ENCODE measurements at regions not wholly inside any gene's neighbourhood (a gene's known extent, or its start where the extent isn't known, plus 50 kb on each side); places are given as distances from the start of the nearest gene placed in this dataset.

DNA sequence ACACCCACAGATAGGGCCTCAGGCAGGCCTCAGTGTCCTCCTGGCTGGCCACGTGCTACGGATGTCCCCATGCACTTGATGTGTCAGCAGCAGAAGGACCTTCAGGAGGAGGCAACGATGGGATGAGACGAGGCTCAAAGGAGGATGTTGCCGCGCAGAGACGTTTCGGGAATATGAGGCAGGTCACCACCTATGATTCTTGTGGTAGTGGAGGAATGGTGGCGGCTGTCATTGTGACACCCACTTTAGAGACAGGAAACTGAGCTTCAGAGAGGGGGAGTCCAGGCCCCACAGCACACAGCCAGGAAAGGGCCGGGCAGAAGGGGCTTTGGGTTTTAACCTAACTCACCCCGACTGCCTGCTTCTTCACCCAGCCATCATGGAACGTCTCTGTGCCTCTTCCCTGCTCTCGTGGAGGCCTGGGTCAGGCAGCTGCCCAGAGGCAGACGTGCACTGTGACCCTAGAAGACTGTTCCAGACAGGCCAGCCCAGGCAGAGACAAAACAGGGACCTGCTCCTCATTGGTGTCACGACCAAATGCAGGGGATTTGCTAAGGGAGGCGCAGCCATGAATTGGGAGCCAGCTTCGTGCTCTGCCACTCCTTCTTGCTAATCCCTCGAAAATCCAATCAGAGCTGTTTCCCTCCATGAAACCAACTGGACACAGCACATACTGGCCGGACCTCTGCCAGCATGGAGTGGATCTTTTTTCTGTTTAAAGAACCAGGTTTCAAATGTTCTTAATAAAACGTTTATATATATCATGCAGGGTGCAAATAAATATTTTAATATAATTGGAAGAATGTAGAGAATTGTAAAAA lies 169.2 kb downstream of the ASB1 start:
- no peak overlapping the region for H3K4me3 ChIP-seq
- no peak for DNase-seq (ENCODE audit: low spot score)
- H3K27ac ChIP-seq: peak overlapping the region; percentile 1 to 6
- TF ChIP-seq, protein P1, sequence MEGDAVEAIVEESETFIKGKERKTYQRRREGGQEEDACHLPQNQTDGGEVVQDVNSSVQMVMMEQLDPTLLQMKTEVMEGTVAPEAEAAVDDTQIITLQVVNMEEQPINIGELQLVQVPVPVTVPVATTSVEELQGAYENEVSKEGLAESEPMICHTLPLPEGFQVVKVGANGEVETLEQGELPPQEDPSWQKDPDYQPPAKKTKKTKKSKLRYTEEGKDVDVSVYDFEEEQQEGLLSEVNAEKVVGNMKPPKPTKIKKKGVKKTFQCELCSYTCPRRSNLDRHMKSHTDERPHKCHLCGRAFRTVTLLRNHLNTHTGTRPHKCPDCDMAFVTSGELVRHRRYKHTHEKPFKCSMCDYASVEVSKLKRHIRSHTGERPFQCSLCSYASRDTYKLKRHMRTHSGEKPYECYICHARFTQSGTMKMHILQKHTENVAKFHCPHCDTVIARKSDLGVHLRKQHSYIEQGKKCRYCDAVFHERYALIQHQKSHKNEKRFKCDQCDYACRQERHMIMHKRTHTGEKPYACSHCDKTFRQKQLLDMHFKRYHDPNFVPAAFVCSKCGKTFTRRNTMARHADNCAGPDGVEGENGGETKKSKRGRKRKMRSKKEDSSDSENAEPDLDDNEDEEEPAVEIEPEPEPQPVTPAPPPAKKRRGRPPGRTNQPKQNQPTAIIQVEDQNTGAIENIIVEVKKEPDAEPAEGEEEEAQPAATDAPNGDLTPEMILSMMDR (IDR thresholded peaks at IDR 0.05): no peak

DNA sequence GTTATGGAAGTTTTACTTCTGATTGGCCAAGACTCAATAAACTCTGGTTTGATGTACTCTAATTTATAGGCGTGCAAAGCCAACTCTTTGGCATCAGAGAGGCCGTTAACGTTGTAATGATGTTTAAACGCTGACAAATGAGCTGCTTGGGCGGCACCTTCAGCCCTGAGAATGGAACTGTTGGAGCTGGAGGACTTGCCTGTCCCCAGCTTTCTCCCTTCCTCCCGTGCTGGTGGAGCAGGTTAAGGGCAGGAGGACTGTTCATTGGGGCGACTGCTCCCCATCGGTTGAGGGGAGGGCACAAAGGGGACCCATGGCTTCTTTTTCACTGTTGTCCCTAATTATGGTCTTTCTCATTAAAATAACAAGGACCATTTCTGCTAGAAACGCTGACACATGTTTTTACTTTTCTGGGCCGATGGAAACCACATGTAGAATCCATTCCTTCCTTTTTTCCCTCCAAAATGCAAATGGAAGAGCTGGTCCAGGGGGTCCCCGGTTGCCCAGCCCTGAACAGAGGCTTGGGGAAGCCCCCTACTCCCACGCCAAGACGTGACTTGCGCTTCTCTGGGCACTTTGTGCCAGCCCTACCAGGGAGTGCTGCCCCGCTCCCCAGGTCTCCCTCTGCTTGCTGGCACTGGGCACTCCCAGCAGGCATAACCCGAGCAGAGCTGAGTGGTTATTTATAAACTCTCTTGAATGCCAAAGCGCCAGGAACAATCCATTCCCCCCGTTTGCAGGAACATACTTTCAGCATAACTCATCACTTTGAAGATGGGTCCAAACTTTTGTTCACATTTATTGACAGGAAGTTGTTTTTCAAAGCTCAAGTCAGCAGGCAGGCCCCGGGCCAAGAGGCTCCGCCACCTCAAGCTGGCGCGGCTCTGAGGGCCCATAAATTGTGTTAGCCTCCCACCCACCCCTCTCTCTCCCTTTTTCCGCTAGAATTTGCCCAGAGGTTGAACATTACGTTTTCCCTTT lies 170.1 kb downstream of the ASB1 start:
- TF ChIP-seq, protein P1 (IDR thresholded peaks at IDR 0.05): no peak
- no peak for DNase-seq (ENCODE audit: low spot score)
- H3K4me3 ChIP-seq: no peak overlapping the region
- peak overlapping the region; percentile 66 to 70 for H3K27ac ChIP-seq

DNA sequence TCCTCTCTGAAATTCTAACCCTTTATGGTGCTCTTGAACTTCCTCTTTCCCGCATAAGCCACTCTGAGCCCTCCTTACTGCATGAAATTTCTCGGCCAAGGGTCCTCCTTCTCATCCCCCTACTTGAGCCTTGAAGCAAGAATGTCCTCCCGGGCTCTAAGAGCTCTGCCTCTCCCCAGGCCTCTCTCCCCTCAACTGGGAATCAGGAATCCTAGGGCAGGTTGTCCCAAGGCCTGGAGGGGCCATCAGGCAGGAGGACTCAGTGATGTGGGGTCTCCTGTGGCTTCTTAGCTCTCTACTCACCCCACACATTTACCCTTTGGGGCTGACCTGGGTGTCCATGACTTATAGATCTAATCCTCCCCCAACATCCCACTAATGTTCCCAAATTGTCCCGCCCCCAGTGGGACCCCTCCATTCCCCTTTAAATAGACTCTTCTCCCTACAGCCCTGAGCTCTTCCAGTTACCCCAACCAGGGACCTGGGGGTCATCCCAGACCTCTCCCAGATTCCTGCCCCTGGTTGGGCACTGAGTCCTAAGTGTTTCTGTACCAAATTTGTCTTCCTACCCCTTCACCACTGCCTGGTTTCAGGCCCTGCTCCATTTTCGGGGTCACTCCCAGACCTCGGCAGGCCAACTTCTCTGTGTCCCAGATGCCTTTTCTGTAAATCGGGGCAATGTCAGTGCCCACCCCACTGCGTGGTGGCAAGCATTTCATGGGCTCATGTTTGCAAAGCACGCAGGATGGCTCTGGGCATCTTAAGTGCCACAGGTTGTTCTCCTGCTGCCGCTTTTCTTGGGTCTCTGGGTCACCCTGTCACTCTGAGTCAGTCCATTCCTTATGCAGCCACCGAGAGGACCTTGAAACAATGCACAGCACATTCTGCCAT lies 171.2 kb downstream of the ASB1 start:
- TF ChIP-seq, protein P1 (IDR thresholded peaks at IDR 0.05): no peak
- DNase-seq (ENCODE audit: low spot score): no peak
- peak overlapping the region; percentile 66 to 70 for H3K27ac ChIP-seq
- no peak overlapping the region for H3K4me3 ChIP-seq

DNA sequence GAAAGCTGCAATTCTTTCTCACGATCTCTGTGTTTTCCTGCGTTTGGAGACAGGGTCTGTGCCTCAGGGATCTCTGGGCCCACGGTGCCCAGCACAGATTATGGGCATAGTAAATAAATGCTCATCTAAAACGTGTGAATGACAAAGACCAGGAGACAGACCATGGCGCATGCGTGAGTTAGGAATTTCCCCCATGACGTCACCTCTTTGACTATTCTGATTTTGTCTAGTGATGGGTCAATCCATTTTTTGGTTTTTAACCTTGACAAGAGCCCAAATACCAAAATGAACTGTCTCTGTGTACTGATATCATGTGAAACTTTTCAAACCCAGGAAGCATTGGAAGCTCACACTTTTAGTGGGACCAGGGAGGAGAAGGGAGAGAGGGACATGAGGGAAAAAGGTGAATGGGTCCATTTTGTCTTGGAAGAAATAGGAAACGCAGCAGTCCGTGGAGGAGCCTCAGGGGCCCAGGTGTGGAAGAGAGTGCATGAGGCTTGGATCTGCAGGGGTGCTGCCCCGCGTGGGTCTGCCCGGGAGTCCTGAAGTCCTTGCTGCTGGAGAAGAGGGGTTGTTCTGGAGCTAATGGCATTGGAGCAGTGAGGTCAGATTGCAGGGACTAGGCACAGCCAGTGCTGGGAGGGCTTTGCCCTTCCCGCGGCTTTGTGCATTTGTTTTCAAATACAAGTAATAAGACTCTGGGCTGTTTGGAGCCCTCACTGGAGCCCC lies 172.2 kb downstream of the ASB1 start:
- Histone ChIP-seq H3K27ac (no peak overlapping the region), H3K4me3 (no peak overlapping the region)
- TF ChIP-seq, protein P1 (IDR thresholded peaks at IDR 0.05): no peak
- DNase-seq (ENCODE audit: low spot score): no peak

DNA sequence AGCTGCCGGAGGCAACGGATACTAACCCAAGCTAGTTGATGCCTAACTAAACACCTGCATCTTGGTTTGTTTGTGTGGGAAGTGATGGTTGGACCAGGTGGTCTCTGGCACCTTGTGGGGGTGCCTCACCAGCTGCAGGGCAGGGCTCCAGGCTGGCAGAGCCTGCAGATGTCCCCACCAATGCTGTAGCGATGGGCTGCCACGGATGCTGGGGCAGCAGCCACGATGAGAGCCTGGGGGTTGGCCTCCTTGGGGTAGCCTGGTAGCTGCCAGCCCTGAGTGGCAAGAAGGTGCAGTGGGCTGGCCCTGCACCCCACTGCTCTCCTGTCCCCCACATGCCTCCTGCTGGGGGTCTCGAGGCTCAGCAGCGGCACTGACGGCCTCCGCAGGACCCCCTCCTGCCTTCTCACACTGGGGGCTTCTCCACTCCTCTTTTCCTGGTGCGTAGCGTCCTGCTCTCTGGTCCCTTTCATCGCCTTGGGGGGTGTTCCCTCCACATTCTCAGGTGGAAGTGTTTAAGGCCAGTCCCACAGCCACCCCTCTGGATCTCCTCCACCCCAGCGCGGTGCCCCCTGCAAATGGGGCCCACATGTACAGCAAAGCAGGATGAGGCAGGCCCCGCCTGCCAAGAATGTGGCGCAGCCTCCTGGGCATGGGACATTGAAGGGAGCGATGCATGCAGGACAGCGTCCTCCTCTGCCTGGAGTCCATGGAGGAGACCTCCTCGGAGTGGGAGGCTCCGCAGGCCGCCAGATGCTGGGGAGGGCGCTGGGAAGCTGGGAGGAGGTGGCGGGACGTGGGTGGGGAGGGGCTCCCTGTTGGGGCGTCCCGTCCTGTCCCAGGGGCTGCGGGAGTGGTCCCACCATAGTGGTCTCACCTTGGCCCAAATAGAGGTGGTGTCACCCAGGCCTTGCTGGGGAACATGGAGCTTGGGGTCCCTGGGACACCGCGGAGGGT lies 173.1 kb downstream of the ASB1 start:
- H3K27ac ChIP-seq: no peak overlapping the region

More for the DNA sequence above, 173.1 kb downstream of the ASB1 start:
- H3K4me3 ChIP-seq: no peak overlapping the region
- no peak for DNase-seq (ENCODE audit: low spot score)
- TF ChIP-seq, protein P1 (IDR thresholded peaks at IDR 0.05): no peak

All from coronary artery (tissue), 2 donors.